NCI-H2227 treated with DMSO at 0.1 percent for 48 hours (cell line): ENCODE measurements at regions not wholly inside any gene's neighbourhood (a gene's known extent, or its start where the extent isn't known, plus 50 kb on each side); places are given as distances from the start of the nearest gene placed in this dataset.
"Not testable (repeated sequence)": the region's sequence is repeated elsewhere in the genome, so short reads cannot be mapped to it uniquely, and the experiment has no call there.

Experiments
- DNase-seq: peaks from one replicate; lab custom pipeline; 2025; lab: John Stamatoyannopoulos, UW

- no peak for DNase-seq
Observed at GRCh38 chr11:92026664-92027063, 198.0 kb upstream of the FAT3 start.

DNA sequence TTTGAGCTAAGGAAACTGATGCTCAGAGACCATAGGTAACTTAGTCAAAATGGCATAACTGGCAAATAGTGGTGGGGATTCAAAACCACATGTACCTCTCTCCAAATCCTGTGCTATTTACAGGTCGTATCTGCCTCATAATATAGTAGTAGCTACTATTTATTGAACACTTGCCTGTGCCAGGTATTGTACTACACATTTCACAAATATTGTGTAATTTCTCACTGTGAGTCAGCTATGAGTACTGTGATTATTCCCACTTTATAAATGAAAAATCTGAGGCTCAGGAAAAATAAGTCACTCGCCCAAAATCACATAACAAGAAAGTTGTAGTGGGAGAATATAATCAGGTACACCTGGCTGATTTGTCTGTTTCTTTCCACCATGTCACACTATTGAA lies 199.8 kb upstream of the FAT3 start:
- no peak for DNase-seq

GRCh38 chr11:92022499-92022898 lies 202.1 kb upstream of the FAT3 start:
- no peak for DNase-seq

GRCh38 chr11:92018332-92018731 lies 206.3 kb upstream of the FAT3 start:
- DNase-seq = no peak

DNA sequence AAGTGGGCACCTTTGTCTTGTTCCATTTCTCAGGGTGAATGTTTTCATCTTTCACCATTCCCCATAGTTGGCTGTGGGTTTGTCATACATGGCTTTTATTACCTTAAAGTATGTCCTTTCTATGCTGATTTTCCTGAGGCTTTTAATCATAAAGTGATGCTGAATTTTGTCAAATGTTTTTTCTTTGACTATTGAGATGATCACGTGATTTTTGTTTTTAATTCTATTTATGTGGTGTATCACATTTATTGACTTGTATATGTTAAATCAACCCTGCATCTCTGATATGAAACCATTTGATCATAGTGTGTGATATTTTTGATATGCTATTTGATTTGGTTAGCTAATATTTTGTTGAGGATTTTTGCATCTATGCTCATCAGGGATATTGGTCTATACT lies 216.4 kb upstream of the FAT3 start:
- DNase-seq = no peak

DNA sequence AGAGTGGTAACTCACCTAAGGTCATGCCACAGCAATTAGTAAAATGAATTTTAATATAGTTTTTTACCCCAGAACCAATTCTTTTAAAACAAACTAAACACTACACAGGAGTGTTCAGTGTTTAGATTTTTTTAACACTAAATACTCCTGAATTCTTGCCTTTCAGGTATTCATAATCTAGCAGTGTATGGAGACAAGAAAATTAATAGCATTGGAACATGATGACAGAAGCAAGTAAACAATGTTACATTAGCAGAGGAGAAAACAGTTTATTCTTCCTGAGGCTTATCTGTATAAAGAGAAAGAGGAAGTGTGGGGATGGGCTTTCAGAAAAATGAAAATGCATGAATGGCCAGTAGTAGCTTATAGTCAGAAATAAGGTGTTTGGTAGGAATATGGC lies 222.1 kb upstream of the FAT3 start:
- DNase-seq = no peak

GRCh38 chr11:91998481-91998880 lies 226.1 kb upstream of the FAT3 start:
- no peak for DNase-seq

GRCh38 chr11:91997226-91997625 lies 227.4 kb upstream of the FAT3 start:
- no peak for DNase-seq

DNA sequence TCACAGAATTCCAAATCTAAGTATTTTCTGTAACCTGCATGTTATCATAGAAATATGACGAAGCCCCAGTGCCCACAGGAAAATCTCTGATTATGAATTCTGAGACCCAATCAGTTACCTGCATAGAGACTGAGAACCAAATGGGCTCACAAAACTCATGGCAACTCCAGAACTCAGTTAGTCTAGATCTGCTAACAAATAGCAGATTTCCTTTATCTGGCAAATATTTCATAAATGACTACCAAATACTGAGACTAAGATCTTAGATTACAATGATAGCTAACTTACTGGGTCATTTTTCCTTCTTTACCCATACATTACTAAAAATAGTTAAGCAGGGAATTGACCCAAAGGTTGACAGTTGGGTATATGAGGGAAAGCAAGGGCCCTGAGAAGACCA lies 228.1 kb upstream of the FAT3 start:
- no peak for DNase-seq

DNA sequence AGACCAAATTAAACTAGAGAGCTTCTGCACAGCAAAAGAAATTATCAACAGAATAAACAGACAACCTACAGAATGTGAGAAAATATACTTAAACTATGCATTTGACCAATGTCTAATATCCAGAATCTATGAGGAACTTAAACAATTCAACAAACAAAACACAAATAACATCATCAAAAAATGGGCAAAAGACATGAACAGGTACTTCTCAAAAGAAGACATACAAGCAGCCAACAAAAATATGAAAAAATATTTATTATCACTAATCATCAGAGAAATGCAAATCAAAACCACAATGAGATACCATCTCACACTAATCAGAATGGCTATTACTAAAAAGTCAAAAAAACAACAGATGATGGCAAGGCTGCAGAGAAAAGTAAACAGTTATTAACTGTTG lies 236.2 kb upstream of the FAT3 start:
- not testable (repeated sequence) for DNase-seq

GRCh38 chr11:91986218-91986617 lies 238.4 kb upstream of the FAT3 start:
- no peak for DNase-seq

DNA sequence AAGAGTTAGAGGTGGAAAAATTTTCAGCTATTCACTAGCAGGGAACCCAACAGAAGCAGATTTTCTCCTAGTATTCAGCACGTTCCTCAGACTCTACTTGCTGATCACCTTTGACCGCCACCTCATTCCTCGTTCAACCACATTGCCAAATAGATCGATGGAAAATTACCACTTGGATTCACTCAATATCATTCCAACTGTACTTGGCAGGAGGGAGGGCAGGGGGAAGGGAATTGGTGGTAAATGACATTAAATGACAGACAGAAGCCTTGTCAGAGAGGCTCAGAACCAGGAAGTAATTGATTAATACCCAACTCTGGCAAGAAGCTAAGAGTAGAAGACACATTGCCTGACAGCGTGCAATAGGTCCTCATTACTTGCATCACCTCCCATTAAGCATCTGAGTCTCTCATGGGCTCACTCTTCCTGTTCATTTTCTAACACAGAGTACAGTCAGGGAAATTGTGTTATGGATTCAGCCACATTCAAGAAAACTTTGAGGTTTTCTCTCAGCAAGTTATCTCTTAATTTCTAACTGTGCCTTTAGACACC lies 240.5 kb upstream of the FAT3 start:
- DNase-seq = no peak

DNA sequence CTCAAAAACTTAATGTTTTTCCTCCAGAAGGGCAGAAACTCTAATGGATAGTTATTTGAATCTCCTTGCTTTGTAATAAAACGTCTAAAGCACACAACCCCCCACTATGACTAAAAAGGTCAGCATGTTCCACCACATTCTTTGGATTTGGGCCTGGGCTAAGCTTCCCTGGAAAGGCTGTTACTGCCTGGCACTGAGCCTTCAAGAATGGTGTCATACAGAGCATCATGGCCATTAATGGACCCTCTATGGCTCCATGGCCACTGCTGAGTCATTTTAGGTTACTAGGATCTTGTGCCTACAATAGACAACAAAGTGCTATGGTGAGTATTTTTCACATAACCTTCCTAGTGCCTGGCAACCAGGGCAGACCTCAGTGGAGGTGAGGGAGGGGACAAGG lies 242.6 kb upstream of the FAT3 start:
- DNase-seq = no peak

DNA sequence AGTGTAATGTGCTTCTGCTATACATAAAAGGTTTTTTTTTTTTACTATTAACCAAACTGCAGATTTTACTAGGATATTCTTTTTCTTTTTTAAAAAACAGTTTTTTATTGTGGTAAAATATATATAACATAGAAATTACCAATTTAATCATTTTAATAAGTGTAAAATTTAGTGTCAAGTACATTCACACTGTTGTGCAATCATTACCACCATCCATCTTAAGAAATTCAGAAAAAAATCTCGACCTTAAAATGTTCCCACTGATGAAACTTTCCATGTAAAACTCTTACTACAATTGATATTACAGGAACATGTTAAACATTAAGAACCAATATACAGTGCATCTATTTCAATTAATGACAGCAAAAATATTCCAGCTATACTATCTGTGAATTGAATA lies 244.8 kb upstream of the FAT3 start:
- DNase-seq = no peak

DNA sequence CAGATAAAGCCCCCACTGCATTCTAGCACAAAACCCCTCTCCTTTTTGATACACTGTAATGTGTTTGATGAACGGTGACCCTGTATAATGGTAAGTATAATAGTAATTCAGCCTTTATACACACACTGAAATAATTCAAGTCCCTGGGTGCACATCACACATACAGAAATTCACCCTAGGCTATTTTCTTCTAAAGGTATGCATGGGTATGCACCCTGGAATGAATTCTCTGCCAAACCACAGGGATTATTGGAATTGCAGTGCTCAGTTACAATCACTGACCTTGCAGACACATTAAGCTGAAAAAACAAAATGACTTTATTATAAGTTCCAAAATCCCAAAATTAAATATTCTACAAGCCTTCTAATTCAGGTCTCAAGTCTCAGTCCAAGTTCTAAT lies 245.9 kb upstream of the FAT3 start:
- DNase-seq = no peak

DNA sequence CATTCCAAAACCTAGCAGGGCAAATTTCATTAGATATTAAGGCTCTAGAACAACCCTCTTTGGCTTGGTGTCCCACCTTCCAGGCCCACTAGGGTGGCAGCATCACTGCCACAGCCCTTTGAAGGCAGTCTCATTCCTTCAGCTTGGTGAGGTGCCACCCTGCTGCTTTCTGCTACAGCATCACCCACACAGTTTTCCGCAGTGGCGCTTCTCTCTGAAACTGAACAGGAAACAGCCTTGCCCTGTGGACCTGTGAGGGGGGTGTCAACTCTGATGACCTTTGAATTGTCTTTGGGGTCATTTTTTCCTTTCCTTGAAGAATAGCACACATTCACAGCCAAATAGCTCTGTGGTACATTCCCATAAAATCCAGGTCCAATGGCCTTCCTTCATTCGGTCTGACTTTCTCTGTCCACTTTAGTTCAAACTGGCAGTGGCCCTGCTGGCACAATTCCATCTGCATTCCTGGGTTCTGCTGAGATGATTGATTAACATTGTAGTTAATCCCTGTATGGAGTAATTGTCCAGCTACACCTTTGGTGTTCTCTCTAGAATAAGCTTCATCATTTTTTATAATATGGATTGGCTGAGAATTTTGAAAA lies 251.9 kb upstream of the FAT3 start:
- no peak for DNase-seq

- DNase-seq = no peak
Observed at GRCh38 chr11:91970624-91971023, 254.0 kb upstream of the FAT3 start.

GRCh38 chr11:91969486-91969885 lies 255.1 kb upstream of the FAT3 start:
- DNase-seq = no peak

DNA sequence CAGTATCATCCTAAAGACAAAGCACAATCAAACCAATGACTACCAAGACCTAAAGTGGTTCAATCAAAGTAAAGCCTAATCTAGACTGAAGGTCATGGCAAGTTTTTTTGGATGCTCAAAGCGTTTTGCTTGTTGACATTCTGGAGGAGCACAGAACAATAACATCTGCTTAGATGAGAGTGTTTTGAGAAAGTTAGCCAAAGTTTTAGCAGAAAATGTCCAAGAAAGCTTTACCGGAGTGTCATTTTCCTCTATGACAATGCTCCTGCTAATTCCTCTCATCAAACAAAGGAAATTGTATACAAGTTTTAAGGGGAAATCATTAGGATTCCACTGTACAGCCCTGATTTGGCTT lies 256.9 kb upstream of the FAT3 start:
- DNase-seq = no peak

- DNase-seq = no peak
Observed at GRCh38 chr11:91967026-91967690, 257.5 kb upstream of the FAT3 start.

GRCh38 chr11:91966368-91966767 lies 258.2 kb upstream of the FAT3 start:
- no peak for DNase-seq

- no peak for DNase-seq
Observed at GRCh38 chr11:91960770-91961169, 263.8 kb upstream of the FAT3 start.

- DNase-seq = no peak
Observed at GRCh38 chr11:91959411-91959810, 265.2 kb upstream of the FAT3 start.

GRCh38 chr11:91956711-91957110 lies 267.9 kb upstream of the FAT3 start:
- DNase-seq = no peak
